SKM-1 treated with dmso at 0.1 percent for 144 hours (cell line): ENCODE measurements at regions not wholly inside any gene's neighbourhood (a gene's known extent, or its start where the extent isn't known, plus 50 kb on each side); places are given as distances from the start of the nearest gene placed in this dataset.

ENCODE experiments used
- DNase-seq: peaks from one replicate; lab custom pipeline; 2025; ENCODE audit not compliant: unreplicated experiment; lab: John Stamatoyannopoulos, UW

DNA sequence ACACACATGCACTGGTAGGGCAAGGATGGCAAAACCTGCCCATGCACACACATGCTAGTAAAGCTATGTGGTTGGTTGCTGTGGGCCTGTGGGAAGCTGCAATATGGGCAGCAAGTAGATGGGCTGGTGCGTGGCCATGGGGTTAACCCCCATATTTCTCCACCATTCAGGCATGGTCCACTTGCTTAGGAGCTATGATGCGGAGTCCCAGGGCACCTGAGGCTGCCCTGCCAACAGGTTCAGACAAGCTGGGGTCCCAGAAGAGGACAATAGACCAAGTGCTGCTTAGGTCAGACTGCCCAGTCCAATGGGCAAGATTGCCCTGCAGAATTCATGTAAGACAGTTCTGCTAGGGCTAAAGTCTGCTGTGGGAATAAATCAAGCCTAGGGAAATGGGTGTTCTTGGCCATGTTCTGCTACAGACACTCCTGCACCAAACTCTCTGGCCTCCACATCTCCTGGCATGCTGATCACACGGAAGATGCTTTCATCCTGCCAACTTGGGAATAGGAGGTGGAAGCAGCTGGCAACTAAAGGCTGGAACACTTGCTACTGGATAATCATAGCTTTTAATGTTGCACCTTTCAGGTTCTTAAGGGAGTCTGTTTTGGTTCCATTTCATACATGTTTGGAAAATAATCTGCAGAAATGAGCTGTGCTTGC is 646.3 kb upstream of the SLITRK1 start:
- no peak for DNase-seq

DNA sequence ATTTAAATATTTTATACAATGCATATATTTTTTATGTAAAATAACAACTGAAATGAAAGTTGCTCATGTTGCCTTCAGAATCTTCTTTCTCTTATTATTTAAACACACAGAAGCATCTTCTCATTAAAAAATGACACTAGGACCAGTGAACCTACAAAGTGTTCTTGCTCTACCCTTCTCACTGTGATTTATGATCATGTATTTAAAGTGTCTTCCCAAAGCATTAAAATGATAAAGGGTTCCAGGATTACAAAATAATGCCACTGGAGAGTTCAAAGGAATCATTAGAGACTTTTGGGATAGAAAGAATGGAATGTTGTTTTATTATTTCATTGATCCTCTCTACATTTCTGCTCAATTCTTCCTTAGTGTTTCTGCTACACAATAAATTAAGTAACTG is 643.6 kb upstream of the SLITRK1 start:
- DNase-seq, result no peak

DNA sequence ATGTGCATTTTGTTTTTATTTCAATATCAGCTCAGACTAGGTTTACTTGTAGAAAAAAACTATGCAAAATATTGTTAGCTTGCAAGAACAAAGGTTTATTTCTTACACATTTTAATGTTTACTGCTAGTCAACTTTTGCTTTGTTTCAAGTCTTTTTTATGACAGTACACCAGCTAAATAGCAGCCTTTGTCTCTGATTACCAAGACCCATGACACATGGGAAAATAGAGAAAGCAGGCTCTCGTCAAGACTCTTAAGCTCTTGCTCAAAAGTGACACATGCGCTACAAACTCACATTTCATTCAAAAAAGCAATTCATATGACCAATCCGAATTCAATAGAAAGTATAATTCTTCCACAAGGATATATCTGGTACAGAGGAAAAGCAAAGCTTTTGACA is 642.3 kb upstream of the SLITRK1 start:
- no peak for DNase-seq

DNA sequence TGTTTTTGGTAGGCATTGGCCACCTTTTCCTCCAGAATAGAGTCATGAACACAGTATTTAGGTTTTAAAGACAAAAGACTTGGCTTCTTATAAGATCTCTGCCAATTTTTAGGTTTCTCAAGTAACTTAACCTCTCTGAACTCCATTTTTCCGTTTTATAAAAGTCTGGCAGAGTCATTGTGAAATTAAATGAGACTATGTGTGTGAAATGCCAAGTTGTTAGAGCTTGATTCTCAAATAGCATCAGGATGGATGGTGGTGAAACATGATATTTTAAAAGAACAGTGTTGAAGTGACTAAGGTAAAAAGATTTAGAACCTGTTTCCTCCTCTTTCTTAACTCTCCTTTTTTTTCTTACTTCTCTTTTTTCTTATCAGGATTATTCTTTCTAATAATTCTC is 617.7 kb upstream of the SLITRK1 start:
- no peak for DNase-seq

- no peak for DNase-seq
These were observed 615.3 kb upstream of the SLITRK1 start for GRCh38 chr13:84497613-84498012.

GRCh38 chr13:84491952-84492351 is 609.7 kb upstream of the SLITRK1 start:
- DNase-seq, result no peak

DNA sequence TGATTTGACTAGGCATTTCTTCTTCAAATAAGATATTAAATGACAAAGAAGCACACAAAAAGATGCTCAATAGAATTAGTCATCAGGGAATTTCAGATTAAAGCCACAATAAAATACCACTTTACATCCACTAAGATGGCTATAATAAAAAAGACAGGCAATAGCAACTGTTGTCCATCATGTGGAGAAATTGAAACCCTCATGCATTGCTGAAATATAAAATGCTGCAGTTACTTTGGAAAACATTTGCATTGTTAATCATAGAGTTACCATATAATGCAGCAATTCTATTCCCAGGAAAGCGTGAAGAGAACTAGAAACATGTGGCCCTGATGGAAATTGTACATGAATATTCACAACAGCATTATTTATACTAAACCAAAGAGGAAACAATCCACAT is 605.5 kb upstream of the SLITRK1 start:
- DNase-seq, result no peak

GRCh38 chr13:84481958-84482357 is 599.7 kb upstream of the SLITRK1 start:
- DNase-seq, result no peak

GRCh38 chr13:84479656-84480055 is 597.4 kb upstream of the SLITRK1 start:
- DNase-seq, result no peak

GRCh38 chr13:84470528-84470927 is 588.3 kb upstream of the SLITRK1 start:
- DNase-seq, result no peak

DNA sequence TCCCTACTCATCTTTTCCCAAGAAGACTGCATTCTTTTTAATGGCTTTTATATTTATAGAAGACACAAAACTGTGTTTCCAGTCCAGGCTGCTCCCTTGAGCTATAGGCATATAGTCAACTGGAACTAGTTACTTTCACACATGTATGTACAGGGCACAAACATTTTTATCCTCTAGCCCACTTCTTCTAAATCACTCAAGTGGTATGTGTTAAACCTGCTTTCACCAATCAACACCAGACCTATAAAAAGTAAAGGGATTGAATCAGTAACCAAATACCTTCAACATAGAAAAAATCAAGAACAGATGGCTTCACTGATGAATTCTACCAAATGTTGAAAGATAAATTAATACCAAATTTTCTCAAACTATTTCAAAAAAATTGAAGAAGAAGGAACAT is 584.2 kb upstream of the SLITRK1 start:
- DNase-seq, result no peak

- DNase-seq, result no peak
These were observed 578.7 kb upstream of the SLITRK1 start for GRCh38 chr13:84460989-84461388.

GRCh38 chr13:84455143-84455905 is 573.0 kb upstream of the SLITRK1 start:
- DNase-seq, result no peak

GRCh38 chr13:84447640-84447978 is 565.3 kb upstream of the SLITRK1 start:
- DNase-seq, result no peak

DNA sequence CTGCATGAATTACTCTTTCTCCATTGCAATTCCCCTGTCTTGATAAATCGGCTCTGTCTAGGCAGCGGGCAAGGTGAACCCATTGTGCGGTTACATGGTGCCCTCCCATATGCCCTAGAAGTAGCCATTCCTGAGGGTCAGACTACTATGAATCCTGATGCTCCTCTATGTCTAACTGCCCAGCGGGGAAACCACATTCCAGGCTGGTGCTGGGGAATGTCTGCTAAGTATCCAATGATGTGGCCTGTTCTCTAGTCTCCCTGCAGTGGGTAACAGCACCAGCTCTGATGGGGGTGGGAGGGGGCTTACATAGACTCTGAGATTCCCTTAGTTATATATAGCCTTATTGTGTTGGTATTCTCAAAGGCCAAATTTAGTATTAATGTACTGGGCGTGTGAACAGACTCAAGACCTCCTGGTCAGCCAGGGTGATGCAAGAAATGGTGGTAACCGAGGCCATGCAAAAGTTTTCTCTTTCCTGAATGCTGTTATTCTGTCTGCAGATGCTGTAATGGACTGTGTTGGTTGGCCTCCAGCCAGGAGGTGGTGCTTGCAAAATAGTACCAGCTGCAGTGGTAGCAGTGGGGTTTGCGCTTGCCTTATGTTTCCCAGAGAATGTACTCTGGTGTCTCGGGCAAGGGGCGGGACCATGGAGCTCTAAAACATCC is 564.8 kb upstream of the SLITRK1 start:
- no peak for DNase-seq

DNA sequence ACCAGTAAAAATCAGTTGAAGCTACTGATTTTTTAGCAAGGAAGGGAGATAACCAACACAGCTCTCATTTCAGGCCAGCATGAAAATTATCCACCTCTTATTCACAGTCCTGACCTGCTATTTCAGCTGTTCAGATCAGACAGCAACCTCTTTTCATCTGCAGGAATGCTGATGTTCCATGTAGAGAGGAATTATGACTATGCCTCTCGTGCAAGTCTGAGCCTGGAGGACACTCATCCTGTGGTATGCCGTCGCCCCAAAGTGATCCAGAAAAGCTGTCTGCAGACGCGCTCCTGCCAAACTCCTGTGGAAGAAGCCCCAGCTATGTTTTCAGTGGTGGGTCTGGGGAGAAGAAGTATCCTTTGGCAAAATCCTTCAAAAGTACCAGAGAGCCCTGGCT is 563.5 kb upstream of the SLITRK1 start:
- no peak for DNase-seq

DNA sequence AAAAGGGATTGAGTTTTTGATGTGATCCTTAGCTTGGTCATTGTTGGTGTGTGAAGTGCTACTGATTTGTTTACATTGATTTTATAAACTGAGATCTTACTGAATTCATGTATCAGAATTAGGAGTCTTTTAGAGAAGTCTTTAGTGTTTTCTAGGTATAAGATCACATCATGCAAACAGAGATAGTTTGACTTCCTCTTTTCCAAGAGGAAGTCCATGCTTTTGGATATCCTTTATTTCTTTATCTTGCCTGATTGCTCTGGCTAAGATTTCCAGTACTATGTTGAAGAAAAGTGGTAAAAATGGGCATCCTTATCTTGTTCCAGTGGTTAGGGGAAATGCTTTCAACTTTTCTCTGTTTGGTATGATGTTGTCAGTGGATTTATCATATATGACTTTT is 561.2 kb upstream of the SLITRK1 start:
- no peak for DNase-seq

DNA sequence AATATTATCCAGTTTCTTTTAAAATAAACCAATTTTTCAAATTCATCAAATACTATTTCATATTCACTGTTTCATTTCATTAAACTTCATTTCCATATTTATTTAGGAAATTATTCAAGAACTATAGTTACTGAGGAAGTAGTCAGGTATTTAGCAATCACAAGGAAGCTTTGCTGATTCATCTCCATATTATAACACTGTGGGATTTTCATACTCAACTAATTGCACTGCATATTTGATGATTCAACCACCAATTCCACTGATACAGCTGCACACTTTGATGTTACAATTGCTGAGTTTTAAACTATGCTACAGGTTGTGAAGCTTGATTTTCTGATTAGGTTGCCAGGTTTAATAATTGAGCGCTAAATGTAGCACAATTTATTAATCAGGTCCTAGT is 556.8 kb upstream of the SLITRK1 start:
- DNase-seq, result no peak

GRCh38 chr13:84433024-84433423 is 550.8 kb upstream of the SLITRK1 start:
- DNase-seq, result no peak

DNA sequence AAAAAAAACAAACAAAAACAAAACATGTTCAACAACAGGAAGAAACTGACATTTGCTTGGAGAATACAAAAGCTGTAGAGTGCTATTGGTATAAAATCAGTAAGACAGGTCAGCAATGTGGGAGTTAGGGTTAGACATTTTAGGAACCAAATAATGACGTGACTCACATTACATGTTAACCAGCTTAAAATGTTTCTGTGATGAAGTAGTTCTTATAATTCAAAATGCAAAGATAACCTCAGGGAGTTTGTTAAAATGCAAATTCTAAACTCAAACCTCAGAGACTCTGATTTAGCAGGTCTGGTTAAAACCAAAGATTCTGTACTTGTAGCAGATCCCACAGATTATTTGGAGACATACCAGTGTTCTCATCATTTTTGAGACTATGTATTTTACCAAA is 549.4 kb upstream of the SLITRK1 start:
- DNase-seq, result no peak

- DNase-seq, result no peak
These were observed 548.2 kb upstream of the SLITRK1 start for GRCh38 chr13:84430446-84430845.

- no peak for DNase-seq
These were observed 547.7 kb upstream of the SLITRK1 start for GRCh38 chr13:84430015-84430414.
